K562 (cell line): ENCODE measurements at regions not wholly inside any gene's neighbourhood (a gene's known extent, or its start where the extent isn't known, plus 50 kb on each side); places are given as distances from the start of the nearest gene placed in this dataset.

ENCODE experiments used
- E2F3 ChIP-seq: fragments of 250-450 bp; sonication (Bioruptor Pico); IDR thresholded peaks from 2 replicates; pipeline ENCODE4 v1.4.0; 2020; ENCODE audit warnings: mild to moderate bottlenecking
- NR4A1 ChIP-seq, 2 experiments: fragments of 250-450 bp in 1 of 2; fragments of 450-650 bp in 1 of 2; sonication (Bioruptor Pico) in 1 of 2; IDR thresholded peaks; 2 replicates each; pipeline versions ENCODE4 v1.4.0 to v1.6.1; 2016 to 2020; ENCODE audit warnings: mild to moderate bottlenecking in 2 of 2, missing compliant biosample characterization in 1 of 2, missing genetic modification characterization in 1 of 2, moderate library complexity in 1 of 2
- ZNF280A ChIP-seq: fragments of 450-650 bp; IDR thresholded peaks from 2 replicates; pipeline ENCODE4 v1.6.1; 2018; ENCODE audit warnings: mild to moderate bottlenecking, low read depth; ENCODE audit not compliant: partially characterized antibody
- TF ChIP-seq, protein P1 (sequence below): sonication (generic); formaldehyde crosslinking; IDR thresholded peaks from 2 replicates; pipeline ENCODE4 v1.8.0; 2022; ENCODE audit warnings: mild to moderate bottlenecking, missing genetic modification reagents
- TF ChIP-seq, protein P2 (sequence below): fragments of 250-450 bp; sonication (Bioruptor Pico); IDR thresholded peaks from 2 replicates; pipeline ENCODE4 v1.5.1; 2021; ENCODE audit warnings: mild to moderate bottlenecking
- TF ChIP-seq, protein P3 (sequence below): fragments of 450-650 bp; IDR thresholded peaks from 2 replicates; pipeline ENCODE4 v1.6.1; 2017; ENCODE audit warnings: antibody characterized with exemption, mild to moderate bottlenecking
- TF ChIP-seq, protein P4 (sequence below): fragments of 250-450 bp; sonication (Bioruptor Pico); IDR thresholded peaks from 2 replicates; pipeline ENCODE4 v1.5.0; 2022; ENCODE audit warnings: mild to moderate bottlenecking

- TF ChIP-seq, protein P1, sequence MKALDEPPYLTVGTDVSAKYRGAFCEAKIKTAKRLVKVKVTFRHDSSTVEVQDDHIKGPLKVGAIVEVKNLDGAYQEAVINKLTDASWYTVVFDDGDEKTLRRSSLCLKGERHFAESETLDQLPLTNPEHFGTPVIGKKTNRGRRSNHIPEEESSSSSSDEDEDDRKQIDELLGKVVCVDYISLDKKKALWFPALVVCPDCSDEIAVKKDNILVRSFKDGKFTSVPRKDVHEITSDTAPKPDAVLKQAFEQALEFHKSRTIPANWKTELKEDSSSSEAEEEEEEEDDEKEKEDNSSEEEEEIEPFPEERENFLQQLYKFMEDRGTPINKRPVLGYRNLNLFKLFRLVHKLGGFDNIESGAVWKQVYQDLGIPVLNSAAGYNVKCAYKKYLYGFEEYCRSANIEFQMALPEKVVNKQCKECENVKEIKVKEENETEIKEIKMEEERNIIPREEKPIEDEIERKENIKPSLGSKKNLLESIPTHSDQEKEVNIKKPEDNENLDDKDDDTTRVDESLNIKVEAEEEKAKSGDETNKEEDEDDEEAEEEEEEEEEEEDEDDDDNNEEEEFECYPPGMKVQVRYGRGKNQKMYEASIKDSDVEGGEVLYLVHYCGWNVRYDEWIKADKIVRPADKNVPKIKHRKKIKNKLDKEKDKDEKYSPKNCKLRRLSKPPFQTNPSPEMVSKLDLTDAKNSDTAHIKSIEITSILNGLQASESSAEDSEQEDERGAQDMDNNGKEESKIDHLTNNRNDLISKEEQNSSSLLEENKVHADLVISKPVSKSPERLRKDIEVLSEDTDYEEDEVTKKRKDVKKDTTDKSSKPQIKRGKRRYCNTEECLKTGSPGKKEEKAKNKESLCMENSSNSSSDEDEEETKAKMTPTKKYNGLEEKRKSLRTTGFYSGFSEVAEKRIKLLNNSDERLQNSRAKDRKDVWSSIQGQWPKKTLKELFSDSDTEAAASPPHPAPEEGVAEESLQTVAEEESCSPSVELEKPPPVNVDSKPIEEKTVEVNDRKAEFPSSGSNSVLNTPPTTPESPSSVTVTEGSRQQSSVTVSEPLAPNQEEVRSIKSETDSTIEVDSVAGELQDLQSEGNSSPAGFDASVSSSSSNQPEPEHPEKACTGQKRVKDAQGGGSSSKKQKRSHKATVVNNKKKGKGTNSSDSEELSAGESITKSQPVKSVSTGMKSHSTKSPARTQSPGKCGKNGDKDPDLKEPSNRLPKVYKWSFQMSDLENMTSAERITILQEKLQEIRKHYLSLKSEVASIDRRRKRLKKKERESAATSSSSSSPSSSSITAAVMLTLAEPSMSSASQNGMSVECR (CRISPR knock-in tag) = no peak
- TF ChIP-seq, protein P2, sequence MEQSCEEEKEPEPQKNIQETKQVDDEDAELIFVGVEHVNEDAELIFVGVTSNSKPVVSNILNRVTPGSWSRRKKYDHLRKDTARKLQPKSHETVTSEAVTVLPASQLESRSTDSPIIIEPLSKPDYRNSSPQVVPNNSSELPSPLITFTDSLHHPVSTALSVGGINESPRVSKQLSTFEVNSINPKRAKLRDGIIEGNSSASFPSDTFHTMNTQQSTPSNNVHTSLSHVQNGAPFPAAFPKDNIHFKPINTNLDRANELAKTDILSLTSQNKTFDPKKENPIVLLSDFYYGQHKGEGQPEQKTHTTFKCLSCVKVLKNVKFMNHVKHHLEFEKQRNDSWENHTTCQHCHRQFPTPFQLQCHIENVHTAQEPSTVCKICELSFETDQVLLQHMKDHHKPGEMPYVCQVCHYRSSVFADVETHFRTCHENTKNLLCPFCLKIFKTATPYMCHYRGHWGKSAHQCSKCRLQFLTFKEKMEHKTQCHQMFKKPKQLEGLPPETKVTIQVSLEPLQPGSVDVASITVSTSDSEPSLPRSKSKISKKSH (CRISPR knock-in tag) = no peak
- TF ChIP-seq, protein P3, sequence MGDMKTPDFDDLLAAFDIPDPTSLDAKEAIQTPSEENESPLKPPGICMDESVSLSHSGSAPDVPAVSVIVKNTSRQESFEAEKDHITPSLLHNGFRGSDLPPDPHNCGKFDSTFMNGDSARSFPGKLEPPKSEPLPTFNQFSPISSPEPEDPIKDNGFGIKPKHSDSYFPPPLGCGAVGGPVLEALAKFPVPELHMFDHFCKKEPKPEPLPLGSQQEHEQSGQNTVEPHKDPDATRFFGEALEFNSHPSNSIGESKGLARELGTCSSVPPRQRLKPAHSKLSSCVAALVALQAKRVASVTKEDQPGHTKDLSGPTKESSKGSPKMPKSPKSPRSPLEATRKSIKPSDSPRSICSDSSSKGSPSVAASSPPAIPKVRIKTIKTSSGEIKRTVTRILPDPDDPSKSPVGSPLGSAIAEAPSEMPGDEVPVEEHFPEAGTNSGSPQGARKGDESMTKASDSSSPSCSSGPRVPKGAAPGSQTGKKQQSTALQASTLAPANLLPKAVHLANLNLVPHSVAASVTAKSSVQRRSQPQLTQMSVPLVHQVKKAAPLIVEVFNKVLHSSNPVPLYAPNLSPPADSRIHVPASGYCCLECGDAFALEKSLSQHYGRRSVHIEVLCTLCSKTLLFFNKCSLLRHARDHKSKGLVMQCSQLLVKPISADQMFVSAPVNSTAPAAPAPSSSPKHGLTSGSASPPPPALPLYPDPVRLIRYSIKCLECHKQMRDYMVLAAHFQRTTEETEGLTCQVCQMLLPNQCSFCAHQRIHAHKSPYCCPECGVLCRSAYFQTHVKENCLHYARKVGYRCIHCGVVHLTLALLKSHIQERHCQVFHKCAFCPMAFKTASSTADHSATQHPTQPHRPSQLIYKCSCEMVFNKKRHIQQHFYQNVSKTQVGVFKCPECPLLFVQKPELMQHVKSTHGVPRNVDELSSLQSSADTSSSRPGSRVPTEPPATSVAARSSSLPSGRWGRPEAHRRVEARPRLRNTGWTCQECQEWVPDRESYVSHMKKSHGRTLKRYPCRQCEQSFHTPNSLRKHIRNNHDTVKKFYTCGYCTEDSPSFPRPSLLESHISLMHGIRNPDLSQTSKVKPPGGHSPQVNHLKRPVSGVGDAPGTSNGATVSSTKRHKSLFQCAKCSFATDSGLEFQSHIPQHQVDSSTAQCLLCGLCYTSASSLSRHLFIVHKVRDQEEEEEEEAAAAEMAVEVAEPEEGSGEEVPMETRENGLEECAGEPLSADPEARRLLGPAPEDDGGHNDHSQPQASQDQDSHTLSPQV = no peak
- TF ChIP-seq ZNF280A (no peak), E2F3 (no peak), NR4A1 (CRISPR knock-in tag; IDR thresholded peaks at IDR 0.05) (no peak), NR4A1 (tag; IDR thresholded peaks at IDR 0.05) (no peak)
- TF ChIP-seq, protein P4, sequence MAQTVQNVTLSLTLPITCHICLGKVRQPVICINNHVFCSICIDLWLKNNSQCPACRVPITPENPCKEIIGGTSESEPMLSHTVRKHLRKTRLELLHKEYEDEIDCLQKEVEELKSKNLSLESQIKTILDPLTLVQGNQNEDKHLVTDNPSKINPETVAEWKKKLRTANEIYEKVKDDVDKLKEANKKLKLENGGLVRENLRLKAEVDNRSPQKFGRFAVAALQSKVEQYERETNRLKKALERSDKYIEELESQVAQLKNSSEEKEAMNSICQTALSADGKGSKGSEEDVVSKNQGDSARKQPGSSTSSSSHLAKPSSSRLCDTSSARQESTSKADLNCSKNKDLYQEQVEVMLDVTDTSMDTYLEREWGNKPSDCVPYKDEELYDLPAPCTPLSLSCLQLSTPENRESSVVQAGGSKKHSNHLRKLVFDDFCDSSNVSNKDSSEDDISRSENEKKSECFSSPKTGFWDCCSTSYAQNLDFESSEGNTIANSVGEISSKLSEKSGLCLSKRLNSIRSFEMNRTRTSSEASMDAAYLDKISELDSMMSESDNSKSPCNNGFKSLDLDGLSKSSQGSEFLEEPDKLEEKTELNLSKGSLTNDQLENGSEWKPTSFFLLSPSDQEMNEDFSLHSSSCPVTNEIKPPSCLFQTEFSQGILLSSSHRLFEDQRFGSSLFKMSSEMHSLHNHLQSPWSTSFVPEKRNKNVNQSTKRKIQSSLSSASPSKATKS (CRISPR knock-in tag) = no peak
Observed at GRCh38 chr1:208747979-208748378, 503.8 kb upstream of the PLXNA2 start (continued).
